ENCODE measurements at regions not wholly inside any gene's neighbourhood (a gene's known extent, or its start where the extent isn't known, plus 50 kb on each side); places are given as distances from the start of the nearest gene placed in this dataset.

- no peak for DNase-seq
These were observed 80.8 kb upstream of the JUN start for GRCh38 chr1:58864654-58865053.

DNA sequence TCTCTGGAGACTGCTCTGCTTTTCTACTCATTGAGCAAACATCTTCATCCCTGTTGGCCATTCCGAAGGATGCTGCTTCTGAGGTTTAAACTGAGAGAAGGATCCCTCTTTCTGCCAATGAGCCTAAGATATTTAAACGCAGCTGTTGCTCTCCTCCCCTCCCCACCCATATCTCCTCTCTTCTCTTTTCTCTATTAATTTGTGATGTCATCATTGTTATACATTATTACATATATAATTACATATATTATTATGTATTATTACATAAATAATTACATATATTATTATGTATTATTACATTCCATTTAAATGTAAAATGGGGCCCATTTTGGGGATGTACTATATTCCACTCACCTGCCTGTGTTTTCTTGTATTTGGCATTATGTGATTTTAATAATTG is 82.7 kb upstream of the JUN start:
- no peak for DNase-seq

DNA sequence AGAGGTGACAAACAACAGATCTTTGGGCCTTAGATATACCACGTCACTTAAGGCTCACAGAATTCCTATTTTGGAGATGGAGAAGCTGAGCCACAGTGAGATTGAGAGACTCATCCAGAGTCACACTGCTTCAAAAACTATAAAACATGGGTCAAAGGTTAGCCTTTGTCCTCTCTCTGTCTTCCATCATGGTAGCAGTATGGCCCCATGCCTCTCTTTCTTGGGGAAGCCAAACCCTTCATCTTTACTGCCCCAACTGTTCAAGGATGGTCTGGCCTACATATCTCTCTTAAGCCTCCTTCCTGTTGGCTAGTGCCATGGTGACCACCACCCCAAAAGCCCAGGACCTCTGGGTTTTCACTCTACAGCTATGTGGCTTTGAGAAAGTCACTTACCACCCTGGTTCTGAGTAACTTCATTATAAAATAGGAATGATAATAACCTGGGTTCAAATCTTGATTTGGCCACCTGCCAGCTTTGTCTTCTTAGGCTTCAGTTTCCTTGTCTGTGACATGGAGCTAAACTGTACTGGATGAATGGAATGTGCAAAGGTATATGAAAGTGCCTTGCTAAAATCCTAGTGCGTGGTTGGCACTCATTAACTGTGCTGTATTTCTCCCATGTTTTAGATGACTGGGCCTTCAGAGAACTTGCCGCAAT is 85.9 kb upstream of the JUN start:
- DNase-seq = no peak

GRCh38 chr1:58870298-58870676 is 86.4 kb upstream of the JUN start:
- DNase-seq = no peak

- no peak for DNase-seq
These were observed 90.5 kb upstream of the JUN start for GRCh38 chr1:58874342-58874741.

DNA sequence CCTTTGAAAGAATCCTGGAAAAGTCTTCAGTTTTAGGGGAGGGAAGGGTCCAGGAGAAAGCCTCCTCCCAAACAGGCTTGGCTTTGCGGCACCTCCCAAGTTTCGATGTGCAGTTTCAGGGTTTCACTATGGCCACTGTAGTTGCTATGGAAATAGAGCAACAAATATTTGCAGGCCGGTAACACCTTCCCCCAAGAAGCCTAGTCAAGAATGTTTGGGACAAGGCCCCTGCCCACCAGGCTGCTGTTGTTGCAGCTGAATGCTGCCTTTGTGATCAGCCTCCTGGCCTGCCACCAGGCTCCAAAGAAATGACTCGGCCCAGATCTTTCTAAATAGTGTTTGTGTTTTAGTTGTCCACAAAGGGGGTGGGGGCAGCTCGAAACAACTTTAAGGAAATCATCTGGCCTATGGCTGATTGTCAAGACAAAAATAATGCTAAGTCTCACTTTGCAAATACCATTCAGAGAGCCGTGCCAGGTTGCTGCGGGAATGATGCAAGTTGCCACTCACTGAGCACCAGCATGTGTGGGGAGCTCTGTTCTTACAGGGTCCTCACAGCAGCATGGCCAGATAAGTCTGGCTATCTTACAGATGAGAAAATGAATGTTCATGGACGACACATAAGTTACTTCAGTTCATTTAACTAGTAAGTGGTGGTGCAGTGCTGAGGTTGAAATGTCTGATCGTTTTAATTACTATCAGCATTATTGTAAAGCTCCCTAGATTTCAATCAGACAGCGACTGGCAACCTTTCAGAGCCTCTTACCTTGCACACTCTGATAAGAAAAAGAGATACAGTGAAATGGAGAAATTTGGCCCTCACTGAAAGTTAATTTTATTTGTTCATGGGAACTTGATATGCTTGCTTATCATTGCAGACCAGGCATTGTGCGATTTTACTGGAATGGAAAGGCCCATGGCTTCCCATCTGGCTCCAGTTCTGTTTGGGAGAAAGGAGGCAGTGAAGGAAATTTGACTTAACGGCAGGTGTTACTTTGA is 91.2 kb upstream of the JUN start:
- DNase-seq = peak; percentile 80

- no peak for DNase-seq
These were observed 95.6 kb upstream of the JUN start for GRCh38 chr1:58879464-58879863.

DNA sequence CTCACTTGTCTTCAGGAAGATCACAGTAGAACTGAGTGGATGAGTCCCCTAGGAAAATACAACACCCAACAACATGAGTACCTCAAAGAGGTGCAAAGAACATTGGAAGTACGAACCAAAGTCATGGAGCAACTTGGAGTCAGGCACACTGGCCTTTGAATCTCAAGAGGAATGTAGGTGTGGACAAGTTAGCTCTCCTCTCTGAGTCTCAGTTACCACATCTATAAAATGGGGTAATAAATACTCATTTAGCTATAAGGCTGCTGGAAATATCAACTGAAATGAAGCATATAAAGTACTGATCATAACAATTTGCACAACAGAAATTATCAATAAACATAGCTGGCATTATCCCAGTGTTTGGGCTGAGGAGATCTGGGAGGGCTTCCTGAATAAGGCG is 96.7 kb upstream of the JUN start:
- DNase-seq = no peak

DNA sequence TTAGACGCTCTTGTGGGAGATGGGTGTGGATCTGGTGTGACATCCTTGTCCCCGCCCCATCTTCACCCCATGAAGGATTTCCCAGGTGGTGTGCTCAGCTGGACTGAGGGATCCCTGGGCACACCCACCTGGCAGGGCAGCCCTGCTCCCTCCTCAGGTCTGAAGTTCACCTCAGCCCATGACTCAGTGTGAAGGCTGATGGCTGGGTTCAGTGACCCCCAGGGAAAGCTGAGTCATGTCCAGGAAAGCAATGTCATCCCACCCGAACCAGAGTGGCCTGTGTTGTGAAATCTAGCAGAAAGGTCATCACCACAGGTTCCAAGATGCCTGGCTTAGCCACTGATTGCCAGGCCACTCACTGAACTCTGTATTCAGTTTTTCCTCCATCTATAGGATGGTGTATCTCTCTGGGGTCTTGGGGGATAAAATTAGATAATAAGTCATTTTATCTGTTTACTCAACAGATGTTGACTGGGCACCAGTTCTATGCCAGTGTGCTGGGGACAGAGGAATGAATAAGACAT is 97.7 kb upstream of the JUN start:
- no peak for DNase-seq

- DNase-seq = no peak
These were observed 98.6 kb upstream of the JUN start for GRCh38 chr1:58882322-58882948.

DNA sequence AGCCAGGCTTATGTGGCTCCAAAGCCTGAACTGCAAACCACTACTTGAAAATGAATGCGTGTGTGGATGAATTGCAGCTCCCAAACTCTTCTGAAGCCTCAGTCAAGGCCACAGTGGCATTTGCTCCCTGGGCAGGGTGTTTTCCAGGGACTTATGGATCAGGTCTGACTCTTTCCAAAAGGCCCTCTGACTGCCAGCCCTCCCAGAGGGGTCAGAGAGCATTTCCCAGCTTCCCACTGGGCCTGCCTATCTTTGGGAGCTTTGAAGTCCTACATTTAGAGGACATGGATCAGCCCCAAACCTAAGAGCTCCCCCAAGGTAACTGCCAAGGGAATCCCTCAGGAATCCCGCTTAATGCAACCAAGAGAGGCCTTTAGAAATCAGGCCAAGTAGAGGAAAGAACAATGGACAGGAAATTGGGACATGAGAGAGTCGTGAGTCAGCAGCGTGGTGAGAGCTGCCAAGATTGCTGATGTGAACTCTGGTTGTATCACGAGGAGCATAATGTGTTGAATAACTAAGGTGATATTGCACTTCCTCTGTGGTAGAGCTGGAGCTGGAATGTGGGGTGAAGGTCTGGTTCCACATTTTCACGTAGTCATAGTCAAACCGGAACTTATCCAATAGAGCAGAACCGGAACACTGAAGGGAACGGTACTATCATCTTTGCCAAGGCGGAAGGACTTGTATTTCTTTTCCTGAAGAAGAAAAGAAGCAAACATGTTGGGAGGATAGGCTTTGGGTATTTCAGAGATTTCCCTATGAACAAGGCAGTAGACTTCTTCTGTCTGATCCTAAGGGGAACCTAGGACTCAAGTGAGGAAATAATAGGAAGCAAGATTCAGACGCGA is 99.4 kb upstream of the JUN start:
- peak; percentile 57 for DNase-seq

DNA sequence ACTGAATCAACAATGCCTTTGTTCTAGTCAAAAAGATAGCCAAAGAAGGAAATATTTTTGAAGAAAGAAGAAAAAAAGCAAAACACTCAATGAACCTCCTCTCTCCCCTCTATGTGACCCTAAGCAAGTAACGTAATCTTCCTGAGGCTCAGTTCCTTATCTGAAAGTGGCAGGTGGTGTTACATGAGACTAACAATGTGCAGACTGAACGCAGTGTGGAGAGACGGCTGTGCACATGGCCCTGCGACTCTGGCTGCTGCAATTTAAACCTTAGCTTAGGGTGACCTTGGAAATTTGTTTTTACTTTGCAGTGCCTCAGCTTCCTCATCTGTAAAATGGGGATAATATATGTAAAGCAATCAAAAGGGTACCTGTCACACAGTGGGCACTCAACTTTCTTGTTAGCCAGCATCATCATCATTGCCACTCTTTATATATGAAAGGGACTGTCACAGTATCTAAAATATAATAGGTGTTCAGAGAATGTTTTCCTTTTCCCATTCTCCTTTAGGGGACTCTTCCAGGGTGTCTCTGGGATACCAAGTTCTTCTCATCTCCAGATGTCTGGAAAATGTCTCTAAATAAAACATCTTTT is 100.1 kb upstream of the JUN start:
- DNase-seq = no peak

DNA sequence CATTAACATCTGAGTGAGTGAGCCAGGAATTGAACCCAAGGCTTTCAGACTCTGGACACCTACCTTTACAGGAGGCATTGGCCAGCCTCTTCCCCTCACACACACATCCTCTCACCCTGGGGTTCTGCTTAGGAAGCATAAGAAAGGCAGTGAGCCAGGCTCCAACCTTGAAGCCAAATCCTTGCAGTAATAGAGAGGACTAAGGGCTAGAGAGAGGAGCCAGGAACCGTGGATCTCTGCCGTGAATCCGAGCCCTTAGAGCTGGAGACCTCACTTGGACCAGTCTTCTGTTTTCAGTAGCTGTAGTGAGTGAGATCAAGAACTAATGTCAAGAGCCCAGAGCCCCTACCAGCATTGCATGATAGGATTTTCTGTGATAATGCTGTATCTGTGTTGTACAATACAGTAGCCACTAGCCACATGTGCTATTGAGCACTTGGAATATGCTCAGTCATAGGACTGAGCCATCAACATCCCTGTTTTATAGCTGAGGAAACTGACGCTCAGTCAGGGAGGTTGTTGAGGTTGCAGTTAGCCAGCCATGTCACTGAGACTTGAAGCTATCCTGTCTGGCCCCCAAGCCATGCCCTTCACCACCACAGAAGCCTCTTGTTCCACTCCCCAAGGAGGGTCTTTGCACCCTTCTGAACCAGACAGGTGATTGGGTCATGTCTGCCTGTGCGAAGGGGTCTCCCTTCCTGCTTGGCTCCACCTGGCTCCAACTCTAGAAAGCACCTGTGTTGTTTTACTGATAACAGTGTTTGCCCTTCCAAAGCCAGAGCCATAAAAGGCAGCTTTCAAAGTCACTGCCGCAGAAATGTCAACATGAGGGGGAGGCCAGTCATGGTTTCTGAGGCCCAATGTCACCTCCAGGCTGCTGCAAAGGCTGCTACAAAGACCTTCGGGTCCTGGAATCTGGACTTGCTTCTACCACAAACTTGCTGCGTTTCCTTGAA is 101.1 kb upstream of the JUN start:
- DNase-seq = no peak

GRCh38 chr1:58885998-58886397 is 102.2 kb upstream of the JUN start:
- no peak for DNase-seq

GRCh38 chr1:58886611-58887010 is 102.8 kb upstream of the JUN start:
- DNase-seq = no peak

GRCh38 chr1:58887059-58887458 is 103.2 kb upstream of the JUN start:
- no peak for DNase-seq

- no peak for DNase-seq
These were observed 105.0 kb upstream of the JUN start for GRCh38 chr1:58888833-58889232.

GRCh38 chr1:58890113-58890512 is 106.3 kb upstream of the JUN start:
- no peak for DNase-seq

DNA sequence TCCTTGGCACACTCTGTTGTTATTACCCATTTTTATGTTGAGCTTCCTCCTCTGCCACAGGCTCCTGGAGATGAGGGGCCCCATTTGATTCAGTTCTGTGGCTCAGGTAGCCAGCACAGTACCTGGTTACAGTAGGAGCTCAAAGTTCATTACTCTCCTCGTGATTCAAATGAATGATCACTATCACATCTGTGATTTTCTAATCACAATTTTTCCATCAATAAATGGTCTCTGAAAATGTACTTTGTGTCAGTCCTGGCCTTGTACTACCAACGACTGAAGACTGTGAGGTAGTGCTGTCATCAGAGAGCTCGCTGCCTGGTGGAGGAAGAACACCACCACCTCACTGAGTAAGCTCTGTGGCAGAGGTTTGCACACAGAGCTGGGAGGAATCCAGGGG is 106.8 kb upstream of the JUN start:
- DNase-seq = no peak

- DNase-seq = no peak
These were observed 107.5 kb upstream of the JUN start for GRCh38 chr1:58891347-58891746.
